Adrenal gland (tissue), 5 donors: ENCODE measurements at regions not wholly inside any gene's neighbourhood (a gene's known extent, or its start where the extent isn't known, plus 50 kb on each side); places are given as distances from the start of the nearest gene placed in this dataset.

Experiments used
- POLR2A ChIP-seq, 2 donors: fragments of 450-650 bp; IDR thresholded peaks; one replicate each; pipeline ENCODE4 v1.6.1; 2017; ENCODE audit warnings: antibody characterized with exemption in 2 of 2, mild to moderate bottlenecking in 2 of 2, moderate library complexity in 1 of 2
- TF ChIP-seq, protein P1 (sequence below), 6 experiments: fragments of 450-650 bp in 4 of 6; fragments of 200-600 bp in 2 of 6; sonication (generic) in 1 of 6; IDR thresholded peaks; 1 replicate in 5 of 6; 2 replicates in 1 of 6; pipeline versions ENCODE4 v1.5.1 to v1.8.0; 2016 to 2021; ENCODE audit warnings: antibody characterized with exemption in 6 of 6, mild to moderate bottlenecking in 2 of 6, moderate library complexity in 1 of 6
- donor health status: DM: no; HTN: no; CAD: no.

DNA sequence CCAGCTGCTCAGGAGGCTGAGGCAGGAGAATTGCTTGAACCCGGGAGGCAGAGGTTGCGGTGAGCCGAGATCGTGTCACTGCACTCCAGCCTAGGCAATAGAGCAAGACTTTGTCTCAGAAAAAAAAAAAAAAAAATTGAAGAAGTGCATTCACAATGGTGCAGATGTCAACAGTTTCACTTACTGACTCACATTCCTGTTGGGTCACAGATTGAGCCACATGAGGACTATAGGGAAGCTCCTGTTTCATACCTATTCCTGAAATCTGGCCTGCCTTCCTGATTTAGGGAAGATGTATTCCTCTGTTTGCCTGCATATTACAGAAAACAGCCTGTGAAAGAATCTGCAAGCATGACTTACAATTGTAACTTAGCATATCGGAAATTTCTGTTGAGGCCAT is 78.2 kb downstream of the AKR1C4 start:
- TF ChIP-seq, protein P1, sequence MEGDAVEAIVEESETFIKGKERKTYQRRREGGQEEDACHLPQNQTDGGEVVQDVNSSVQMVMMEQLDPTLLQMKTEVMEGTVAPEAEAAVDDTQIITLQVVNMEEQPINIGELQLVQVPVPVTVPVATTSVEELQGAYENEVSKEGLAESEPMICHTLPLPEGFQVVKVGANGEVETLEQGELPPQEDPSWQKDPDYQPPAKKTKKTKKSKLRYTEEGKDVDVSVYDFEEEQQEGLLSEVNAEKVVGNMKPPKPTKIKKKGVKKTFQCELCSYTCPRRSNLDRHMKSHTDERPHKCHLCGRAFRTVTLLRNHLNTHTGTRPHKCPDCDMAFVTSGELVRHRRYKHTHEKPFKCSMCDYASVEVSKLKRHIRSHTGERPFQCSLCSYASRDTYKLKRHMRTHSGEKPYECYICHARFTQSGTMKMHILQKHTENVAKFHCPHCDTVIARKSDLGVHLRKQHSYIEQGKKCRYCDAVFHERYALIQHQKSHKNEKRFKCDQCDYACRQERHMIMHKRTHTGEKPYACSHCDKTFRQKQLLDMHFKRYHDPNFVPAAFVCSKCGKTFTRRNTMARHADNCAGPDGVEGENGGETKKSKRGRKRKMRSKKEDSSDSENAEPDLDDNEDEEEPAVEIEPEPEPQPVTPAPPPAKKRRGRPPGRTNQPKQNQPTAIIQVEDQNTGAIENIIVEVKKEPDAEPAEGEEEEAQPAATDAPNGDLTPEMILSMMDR (IDR thresholded peaks at IDR 0.05) = no peak
- TF ChIP-seq POLR2A (IDR thresholded peaks at IDR 0.05) = no peak
